Cardiac muscle cell (in vitro differentiated cells and primary cell): ENCODE measurements at regions not wholly inside any gene's neighbourhood (a gene's known extent, or its start where the extent isn't known, plus 50 kb on each side); places are given as distances from the start of the nearest gene placed in this dataset.
A peak's percentile ranks its signal among the peaks of the same experiment; 100 is the strongest.

Experiments
- DNase-seq, 2 donors: peaks; one replicate each; pipeline versions ENCODE4 v3.0.0 to v3.0.0-alpha.2; 2010 to 2017; ENCODE audit warnings: low read depth in 1 of 2, low spot score in 1 of 2
- H3K27ac ChIP-seq: fragments of 200-600 bp; sonication (generic); 2 replicates; pipeline ENCODE4 v1.5.1; 2016
- H3K27me3 ChIP-seq: fragments of 200-600 bp; sonication (generic); 2 replicates; pipeline ENCODE4 v1.6.0; 2016; ENCODE audit warnings: control low read depth
- H3K36me3 ChIP-seq: fragments of 200-600 bp; sonication (generic); 2 replicates; pipeline ENCODE4 v1.5.1; 2016; ENCODE audit warnings: control low read depth
- H3K4me1 ChIP-seq: fragments of 200-600 bp; sonication (generic); 2 replicates; pipeline ENCODE4 v1.8.1; 2017; ENCODE audit warnings: low read depth, mild to moderate bottlenecking, mixed run types
- H3K4me3 ChIP-seq: fragments of 200-600 bp; sonication (generic); 2 replicates; pipeline ENCODE4 v1.5.1; 2016; ENCODE audit warnings: mild to moderate bottlenecking
- H3K9me3 ChIP-seq: fragments of 200-600 bp; sonication (generic); 2 replicates; pipeline ENCODE4 v1.5.1; 2017; ENCODE audit warnings: low read depth, mild to moderate bottlenecking, control low read depth
- TF ChIP-seq, protein P1 (sequence below): IDR thresholded peaks from 2 replicates; pipeline ENCODE4 v1.5.1; 2012; ENCODE audit warnings: low read depth, mild to moderate bottlenecking, low read length

DNA sequence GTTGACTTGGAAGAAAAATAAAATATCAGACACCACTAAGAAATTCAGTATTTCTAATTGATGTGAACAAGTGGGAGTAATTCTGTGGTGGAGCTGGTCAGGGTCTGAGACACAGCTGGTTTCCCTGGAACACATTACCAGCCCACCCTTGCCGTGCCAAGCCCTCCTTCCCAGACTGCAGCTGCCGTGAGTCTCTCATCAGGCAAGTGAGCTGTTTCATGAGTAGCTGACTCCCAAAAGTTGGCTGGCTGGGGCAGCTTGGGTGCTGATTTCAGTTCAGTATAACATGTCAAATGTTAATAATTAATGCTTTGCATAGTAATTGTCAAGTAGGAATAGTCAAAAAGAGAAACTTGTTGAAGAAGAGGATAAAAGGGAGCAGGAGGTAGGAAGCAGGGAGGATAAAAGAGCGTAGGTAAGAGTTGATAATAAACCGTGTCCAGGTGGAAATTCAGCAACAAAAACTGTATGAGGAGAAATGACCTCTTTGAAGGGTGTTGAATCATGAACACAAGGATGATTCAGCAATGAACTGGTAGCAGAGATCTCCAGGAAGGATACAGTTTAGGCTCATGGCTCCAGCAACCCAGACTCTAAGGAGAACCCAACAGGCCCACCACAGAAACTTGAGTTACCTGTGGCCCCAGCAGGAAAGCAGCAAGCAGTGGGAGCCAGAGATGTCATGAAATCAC lies 110.9 kb upstream of the SSTR4 start:
- no peak overlapping the region for H3K27ac ChIP-seq
- DNase-seq: peak in 1 of 2 donors; percentile 7
- H3K4me3 ChIP-seq: no peak overlapping the region
- peaks cover 13% of the 10 kb centered on the region for H3K27me3 ChIP-seq
- no peaks in the 10 kb centered on the region for H3K4me1 ChIP-seq
- no peaks in the 10 kb centered on the region for H3K9me3 ChIP-seq
- TF ChIP-seq, protein P1, sequence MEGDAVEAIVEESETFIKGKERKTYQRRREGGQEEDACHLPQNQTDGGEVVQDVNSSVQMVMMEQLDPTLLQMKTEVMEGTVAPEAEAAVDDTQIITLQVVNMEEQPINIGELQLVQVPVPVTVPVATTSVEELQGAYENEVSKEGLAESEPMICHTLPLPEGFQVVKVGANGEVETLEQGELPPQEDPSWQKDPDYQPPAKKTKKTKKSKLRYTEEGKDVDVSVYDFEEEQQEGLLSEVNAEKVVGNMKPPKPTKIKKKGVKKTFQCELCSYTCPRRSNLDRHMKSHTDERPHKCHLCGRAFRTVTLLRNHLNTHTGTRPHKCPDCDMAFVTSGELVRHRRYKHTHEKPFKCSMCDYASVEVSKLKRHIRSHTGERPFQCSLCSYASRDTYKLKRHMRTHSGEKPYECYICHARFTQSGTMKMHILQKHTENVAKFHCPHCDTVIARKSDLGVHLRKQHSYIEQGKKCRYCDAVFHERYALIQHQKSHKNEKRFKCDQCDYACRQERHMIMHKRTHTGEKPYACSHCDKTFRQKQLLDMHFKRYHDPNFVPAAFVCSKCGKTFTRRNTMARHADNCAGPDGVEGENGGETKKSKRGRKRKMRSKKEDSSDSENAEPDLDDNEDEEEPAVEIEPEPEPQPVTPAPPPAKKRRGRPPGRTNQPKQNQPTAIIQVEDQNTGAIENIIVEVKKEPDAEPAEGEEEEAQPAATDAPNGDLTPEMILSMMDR: no peak
- no peaks in the 10 kb centered on the region for H3K36me3 ChIP-seq

DNA sequence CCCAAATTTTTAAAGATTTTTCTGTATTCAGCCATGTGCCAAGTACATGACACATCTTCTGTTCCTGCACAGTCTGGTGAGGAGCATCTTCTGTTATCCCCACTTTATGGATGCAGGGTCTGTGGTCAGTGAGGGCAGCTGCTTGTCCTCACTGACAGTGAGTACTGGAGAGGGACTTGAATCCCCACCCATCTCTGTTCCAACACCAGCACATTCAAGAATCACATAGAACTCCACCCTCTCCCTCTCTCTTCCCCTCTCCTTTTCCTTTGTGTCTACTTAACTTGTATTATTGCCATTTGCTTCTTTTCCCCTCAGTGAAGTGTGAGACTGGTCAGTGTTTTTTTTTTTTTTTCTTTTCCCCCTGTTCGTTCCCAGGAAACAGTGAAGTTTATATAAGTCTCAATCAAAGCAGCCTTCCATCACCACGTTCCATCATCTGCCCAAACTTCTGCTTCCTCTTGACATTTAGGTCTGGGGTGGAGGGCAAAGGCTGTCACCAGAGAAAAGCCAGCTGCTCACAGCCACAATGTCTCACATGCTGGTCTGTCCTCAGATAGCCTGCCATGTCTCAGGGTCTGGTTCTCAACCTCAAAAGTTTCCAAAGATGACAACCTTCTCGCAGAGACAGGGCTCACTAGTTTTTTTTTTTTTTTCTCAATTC lies 110.0 kb upstream of the SSTR4 start:
- H3K27me3 ChIP-seq: peaks cover 16% of the 10 kb centered on the region
- no peak overlapping the region for H3K4me3 ChIP-seq
- no peaks in the 10 kb centered on the region for H3K9me3 ChIP-seq
- H3K36me3 ChIP-seq: no peaks in the 10 kb centered on the region
- DNase-seq: no peak
- TF ChIP-seq, protein P1: no peak
- no peaks in the 10 kb centered on the region for H3K4me1 ChIP-seq
- no peak overlapping the region for H3K27ac ChIP-seq

DNA sequence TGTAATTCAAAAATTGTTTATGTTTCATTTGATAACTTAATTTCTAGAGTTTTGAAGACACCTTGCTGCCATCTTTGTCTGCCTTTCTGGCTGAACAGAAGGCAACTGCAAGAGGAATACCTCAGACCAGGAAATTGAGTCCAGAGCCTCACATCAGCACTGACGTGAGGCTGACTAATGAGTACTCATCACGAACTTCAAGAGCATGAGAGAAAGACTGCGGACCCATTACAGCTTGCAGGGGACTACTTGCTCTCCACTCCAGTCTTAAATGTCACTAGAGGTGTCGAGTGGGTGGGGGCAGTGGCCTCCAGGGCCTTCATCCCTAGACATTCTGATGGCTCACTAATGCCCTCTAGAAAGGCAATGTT lies 109.5 kb upstream of the SSTR4 start:
- Histone ChIP-seq H3K36me3 (no peaks in the 10 kb centered on the region), H3K27ac (no peak overlapping the region), H3K4me1 (no peaks in the 10 kb centered on the region), H3K27me3 (peaks cover 16% of the 10 kb centered on the region), H3K4me3 (no peak overlapping the region), H3K9me3 (no peaks in the 10 kb centered on the region)
- TF ChIP-seq, protein P1: no peak
- peak in 1 of 2 donors; percentile 7 for DNase-seq

DNA sequence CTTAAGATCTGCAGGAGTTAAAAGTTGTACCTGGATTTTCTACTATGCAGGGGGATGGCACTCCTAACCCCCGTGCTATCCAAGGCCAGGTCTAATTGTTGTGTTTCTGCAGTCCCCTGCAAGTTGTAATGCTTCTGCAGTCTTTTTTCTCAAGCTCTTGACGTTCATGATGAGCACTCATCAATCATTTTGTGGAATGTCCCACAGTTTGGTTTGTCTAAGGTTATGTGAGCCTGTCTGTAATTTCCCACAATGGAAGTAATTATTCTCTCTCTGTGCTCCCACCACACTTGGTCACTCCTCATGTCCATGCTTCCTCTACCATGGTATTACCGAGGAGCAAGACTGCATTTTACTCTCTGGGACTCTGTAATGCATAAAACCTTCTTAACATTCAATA lies 107.6 kb upstream of the SSTR4 start:
- Histone ChIP-seq H3K27ac (no peak overlapping the region), H3K36me3 (no peaks in the 10 kb centered on the region), H3K9me3 (no peaks in the 10 kb centered on the region), H3K4me3 (no peak overlapping the region), H3K4me1 (no peaks in the 10 kb centered on the region), H3K27me3 (peaks cover 14% of the 10 kb centered on the region)
- TF ChIP-seq, protein P1: no peak
- DNase-seq: no peak

DNA sequence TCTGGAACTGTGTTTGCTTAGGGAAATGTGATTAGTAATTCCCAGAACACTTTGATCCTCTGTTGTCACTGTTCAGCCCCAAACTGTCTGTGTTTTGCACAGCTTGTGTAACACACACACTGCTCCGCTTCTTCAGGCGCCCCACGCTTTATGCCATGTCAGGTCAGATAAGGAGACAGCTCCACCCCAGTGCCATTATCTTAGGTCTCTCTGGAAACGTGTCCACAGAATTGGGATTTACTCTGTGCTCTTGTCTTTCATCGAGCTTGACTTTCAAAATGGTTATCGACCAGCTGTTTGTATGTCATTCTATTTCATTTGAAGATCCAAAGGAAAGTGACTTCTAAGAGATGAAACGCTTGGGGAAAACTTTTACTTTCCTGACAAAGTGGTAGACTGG lies 106.4 kb upstream of the SSTR4 start:
- no peaks in the 10 kb centered on the region for H3K9me3 ChIP-seq
- no peak overlapping the region for H3K27ac ChIP-seq
- H3K4me3 ChIP-seq: no peak overlapping the region
- H3K36me3 ChIP-seq: no peaks in the 10 kb centered on the region
- H3K4me1 ChIP-seq: no peaks in the 10 kb centered on the region
- TF ChIP-seq, protein P1: no peak
- H3K27me3 ChIP-seq: peaks cover 14% of the 10 kb centered on the region
- DNase-seq: no peak
